ENCODE measurements at regions not wholly inside any gene's neighbourhood (a gene's known extent, or its start where the extent isn't known, plus 50 kb on each side); places are given as distances from the start of the nearest gene placed in this dataset.

DNA sequence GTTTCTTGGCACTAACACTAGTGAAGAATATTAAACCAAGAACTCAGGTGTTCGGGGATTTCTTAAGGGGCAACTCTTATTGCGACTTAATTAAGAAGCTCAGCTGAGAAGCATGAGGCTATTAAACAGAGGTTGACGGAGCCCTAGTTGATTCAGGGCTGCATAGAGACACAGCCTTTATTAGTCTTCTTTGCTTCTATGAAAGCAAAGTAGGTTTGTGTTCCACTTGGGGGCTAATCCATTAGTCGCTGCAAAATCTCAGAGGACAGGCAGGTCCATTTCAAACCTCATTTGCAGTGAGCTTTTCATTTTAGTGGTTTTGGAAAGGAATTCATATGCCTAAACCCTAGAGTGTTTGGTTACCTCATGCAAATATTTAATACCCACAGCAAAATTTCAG is 506.6 kb upstream of the SULF2 start:
- no peak for DNase-seq (ENCODE audit: extremely low spot score)
- POLR2A ChIA-PET, result no interaction called here
- CTCF ChIA-PET, result no interaction called here
- TF ChIP-seq FOXA1 (IDR thresholded peaks at IDR 0.05) (no peak), TARDBP (IDR thresholded peaks at IDR 0.05) (no peak), FOXM1 (IDR thresholded peaks at IDR 0.05; ENCODE audit: borderline replicate concordance) (no peak), ELF4 (IDR thresholded peaks at IDR 0.05) (no peak), SUZ12 (IDR thresholded peaks at IDR 0.05) (no peak), L3MBTL2 (conservative IDR thresholded peaks at IDR 0.05) (no peak), CTBP1 (IDR thresholded peaks at IDR 0.05; ENCODE audit: borderline replicate concordance) (no peak), ARNT (IDR thresholded peaks at IDR 0.05) (no peak), LEF1 (IDR thresholded peaks at IDR 0.05; ENCODE audit: borderline replicate concordance) (no peak), NFRKB (IDR thresholded peaks at IDR 0.05) (no peak), BHLHE40 (IDR thresholded peaks at IDR 0.05; ENCODE audit: borderline replicate concordance) (no peak), SP1 (IDR thresholded peaks at IDR 0.05) (no peak), ZNF384 (IDR thresholded peaks at IDR 0.05) (no peak), FOXK2 (IDR thresholded peaks at IDR 0.05) (no peak), HDGF (IDR thresholded peaks at IDR 0.05; ENCODE audit: borderline replicate concordance) (no peak)
- TF ChIP-seq, protein P1, sequence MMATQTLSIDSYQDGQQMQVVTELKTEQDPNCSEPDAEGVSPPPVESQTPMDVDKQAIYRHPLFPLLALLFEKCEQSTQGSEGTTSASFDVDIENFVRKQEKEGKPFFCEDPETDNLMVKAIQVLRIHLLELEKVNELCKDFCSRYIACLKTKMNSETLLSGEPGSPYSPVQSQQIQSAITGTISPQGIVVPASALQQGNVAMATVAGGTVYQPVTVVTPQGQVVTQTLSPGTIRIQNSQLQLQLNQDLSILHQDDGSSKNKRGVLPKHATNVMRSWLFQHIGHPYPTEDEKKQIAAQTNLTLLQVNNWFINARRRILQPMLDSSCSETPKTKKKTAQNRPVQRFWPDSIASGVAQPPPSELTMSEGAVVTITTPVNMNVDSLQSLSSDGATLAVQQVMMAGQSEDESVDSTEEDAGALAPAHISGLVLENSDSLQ (IDR thresholded peaks at IDR 0.05), result no peak

DNA sequence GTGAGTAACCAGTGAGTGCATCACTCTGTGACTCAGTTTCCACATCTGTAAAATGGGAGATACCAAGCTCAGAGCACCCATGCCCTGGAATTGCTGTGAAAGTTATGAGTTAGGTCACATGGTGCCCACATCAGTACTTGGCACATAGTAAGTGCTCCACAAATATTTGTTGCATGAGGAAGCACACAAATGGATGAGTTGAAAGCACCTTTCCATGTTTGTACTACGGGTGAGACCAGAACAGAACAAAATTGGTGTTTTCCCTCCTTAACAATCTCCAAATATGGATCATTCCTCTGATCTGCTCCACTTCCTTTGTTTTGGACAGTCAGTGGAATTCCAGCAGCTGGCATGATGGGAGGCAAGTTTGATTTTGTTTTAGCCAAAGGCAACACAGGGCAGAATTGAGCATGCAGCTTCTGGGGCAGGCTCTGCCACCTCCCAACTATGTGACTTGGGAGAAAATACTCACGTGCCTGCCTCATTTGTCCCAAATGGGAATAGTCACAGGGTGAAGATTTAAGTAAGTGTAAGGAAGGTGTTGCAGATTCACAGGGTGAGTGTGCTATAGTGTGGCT is 503.7 kb upstream of the SULF2 start:
- no peak for DNase-seq (ENCODE audit: extremely low spot score)
- POLR2A ChIA-PET, result no interaction called here
- TF ChIP-seq, protein P1 (IDR thresholded peaks at IDR 0.05), result no peak
- TF ChIP-seq CTBP1 (IDR thresholded peaks at IDR 0.05; ENCODE audit: borderline replicate concordance) (no peak), ELF4 (IDR thresholded peaks at IDR 0.05) (no peak), FOXA1 (IDR thresholded peaks at IDR 0.05) (no peak), TARDBP (IDR thresholded peaks at IDR 0.05) (no peak), L3MBTL2 (conservative IDR thresholded peaks at IDR 0.05) (no peak), HDGF (IDR thresholded peaks at IDR 0.05; ENCODE audit: borderline replicate concordance) (no peak), FOXK2 (IDR thresholded peaks at IDR 0.05) (no peak), BHLHE40 (IDR thresholded peaks at IDR 0.05; ENCODE audit: borderline replicate concordance) (no peak), FOXM1 (IDR thresholded peaks at IDR 0.05; ENCODE audit: borderline replicate concordance) (no peak), ZNF384 (IDR thresholded peaks at IDR 0.05) (no peak), NFRKB (IDR thresholded peaks at IDR 0.05) (no peak), SUZ12 (IDR thresholded peaks at IDR 0.05) (no peak), ARNT (IDR thresholded peaks at IDR 0.05) (no peak), LEF1 (IDR thresholded peaks at IDR 0.05; ENCODE audit: borderline replicate concordance) (no peak), SP1 (IDR thresholded peaks at IDR 0.05) (no peak)
- CTCF ChIA-PET, result no interaction called here

DNA sequence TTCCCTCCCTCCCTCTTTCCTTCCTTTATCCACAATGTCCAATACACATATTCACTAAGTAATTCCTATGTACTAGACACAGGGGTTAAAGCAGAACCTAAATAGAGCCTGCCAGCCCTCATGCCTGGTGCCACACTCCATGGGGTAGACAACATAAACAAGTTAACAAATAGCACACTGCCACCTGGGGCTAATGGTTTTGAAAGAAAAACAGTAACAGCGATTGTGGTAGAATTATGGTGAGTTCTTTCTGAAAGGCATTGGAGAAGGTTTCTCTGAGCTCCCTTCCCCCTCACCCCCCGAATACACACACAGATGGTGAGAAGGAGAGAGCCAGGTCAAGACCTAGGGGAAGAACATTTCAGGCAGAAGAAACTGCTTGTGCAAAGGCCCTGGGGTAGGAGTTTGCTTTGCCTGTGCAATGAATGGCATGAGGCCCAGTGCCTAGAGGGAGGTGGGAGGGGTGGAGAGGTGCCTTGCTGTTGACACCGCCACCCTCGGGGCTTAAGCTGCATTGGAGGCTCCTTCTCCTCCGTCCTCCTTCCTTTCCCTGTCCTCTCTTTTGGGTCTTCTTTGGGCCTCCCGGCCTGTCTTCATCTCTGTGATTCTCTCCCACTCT is 502.4 kb upstream of the SULF2 start:
- ChIA-PET POLR2A (no interaction called here), CTCF (interaction anchor here (0.6 kb wide), 1 partner anchor 189 kb away, joined by 4 read pairs; no protein-coding TSS in a partner anchor)
- TF ChIP-seq FOXA1 (IDR thresholded peaks at IDR 0.05) (no peak), BHLHE40 (IDR thresholded peaks at IDR 0.05; ENCODE audit: borderline replicate concordance) (no peak), FOXK2 (IDR thresholded peaks at IDR 0.05) (no peak), NFRKB (IDR thresholded peaks at IDR 0.05) (no peak), HDGF (IDR thresholded peaks at IDR 0.05; ENCODE audit: borderline replicate concordance) (no peak), FOXM1 (IDR thresholded peaks at IDR 0.05; ENCODE audit: borderline replicate concordance) (no peak), ELF4 (IDR thresholded peaks at IDR 0.05) (no peak), CTBP1 (IDR thresholded peaks at IDR 0.05; ENCODE audit: borderline replicate concordance) (no peak), TARDBP (IDR thresholded peaks at IDR 0.05) (no peak), SUZ12 (IDR thresholded peaks at IDR 0.05) (no peak), SP1 (IDR thresholded peaks at IDR 0.05) (no peak), ZNF384 (IDR thresholded peaks at IDR 0.05) (no peak), LEF1 (IDR thresholded peaks at IDR 0.05; ENCODE audit: borderline replicate concordance) (no peak)
- TF ChIP-seq, protein P1 (IDR thresholded peaks at IDR 0.05), result no peak
- DNase-seq (ENCODE audit: extremely low spot score), result no peak

DNA sequence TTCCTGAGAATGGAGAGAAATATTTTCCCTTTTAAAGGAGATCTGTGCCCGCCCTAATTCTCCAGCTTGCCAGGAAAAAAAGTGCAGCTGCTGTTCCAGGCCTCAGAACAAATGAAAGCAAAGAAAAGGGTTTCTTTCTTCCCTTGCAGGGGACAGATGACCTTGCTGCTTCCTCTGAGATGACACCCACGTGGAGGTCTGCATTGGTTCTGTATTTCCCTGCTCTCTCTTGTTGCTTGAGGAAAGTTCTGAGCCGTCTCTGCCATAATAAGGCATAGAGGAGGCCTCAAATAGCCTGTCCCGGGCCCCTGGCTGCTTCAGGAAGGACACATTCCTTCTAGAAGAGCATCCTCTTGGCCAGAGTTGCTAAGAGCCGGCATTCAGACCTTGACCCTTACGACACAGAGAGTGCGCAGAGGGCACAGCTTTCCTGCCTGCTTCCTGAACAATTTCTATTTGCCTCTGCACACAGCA is 501.8 kb upstream of the SULF2 start:
- no peak for TF ChIP-seq BHLHE40 (IDR thresholded peaks at IDR 0.05; ENCODE audit: borderline replicate concordance)
- TF ChIP-seq ZNF384 (IDR thresholded peaks at IDR 0.05), result no peak
- no peak for TF ChIP-seq SUZ12 (IDR thresholded peaks at IDR 0.05)
- TF ChIP-seq L3MBTL2 (conservative IDR thresholded peaks at IDR 0.05), result no peak
- no peak for TF ChIP-seq LEF1 (IDR thresholded peaks at IDR 0.05; ENCODE audit: borderline replicate concordance)
- TF ChIP-seq, protein P1 (IDR thresholded peaks at IDR 0.05), result no peak
- no peak for TF ChIP-seq CTBP1 (IDR thresholded peaks at IDR 0.05; ENCODE audit: borderline replicate concordance)
- no peak for TF ChIP-seq FOXM1 (IDR thresholded peaks at IDR 0.05; ENCODE audit: borderline replicate concordance)
- POLR2A ChIA-PET, result no interaction called here
- no peak for DNase-seq (ENCODE audit: extremely low spot score)
- CTCF ChIA-PET, result interaction anchor here (0.6 kb wide), 1 partner anchor 188 kb away, joined by 4 read pairs; no protein-coding TSS in a partner anchor

DNA sequence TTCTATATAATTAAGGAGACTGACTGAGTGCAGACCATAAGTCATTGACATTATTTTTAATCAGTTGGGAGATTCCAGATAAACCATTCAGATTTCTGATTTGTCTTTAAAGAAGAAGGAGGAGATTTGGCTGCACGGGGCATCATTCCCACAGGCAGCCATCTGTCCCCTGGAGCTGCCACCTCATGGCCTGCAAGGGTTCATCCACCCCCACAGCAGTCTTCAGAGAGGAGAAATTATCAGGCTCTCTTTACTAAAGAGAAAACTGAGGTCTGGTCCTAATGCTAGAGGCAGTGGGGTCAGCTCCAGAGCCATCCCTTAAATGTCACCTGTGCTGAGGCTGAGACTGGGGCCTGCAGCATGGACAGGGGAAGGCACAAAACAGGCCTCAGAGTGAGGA is 501.3 kb upstream of the SULF2 start:
- TF ChIP-seq FOXA1 (IDR thresholded peaks at IDR 0.05), result no peak
- no peak for TF ChIP-seq ZNF384 (IDR thresholded peaks at IDR 0.05)
- TF ChIP-seq ELF4 (IDR thresholded peaks at IDR 0.05), result no peak
- no peak for TF ChIP-seq L3MBTL2 (conservative IDR thresholded peaks at IDR 0.05)
- no peak for TF ChIP-seq HDGF (IDR thresholded peaks at IDR 0.05; ENCODE audit: borderline replicate concordance)
- TF ChIP-seq FOXK2 (IDR thresholded peaks at IDR 0.05), result no peak
- no peak for TF ChIP-seq CTBP1 (IDR thresholded peaks at IDR 0.05; ENCODE audit: borderline replicate concordance)
- TF ChIP-seq, protein P1 (IDR thresholded peaks at IDR 0.05), result no peak
- no peak for TF ChIP-seq BHLHE40 (IDR thresholded peaks at IDR 0.05; ENCODE audit: borderline replicate concordance)
- no peak for TF ChIP-seq LEF1 (IDR thresholded peaks at IDR 0.05; ENCODE audit: borderline replicate concordance)
- TF ChIP-seq ARNT (IDR thresholded peaks at IDR 0.05), result no peak
- no peak for TF ChIP-seq TARDBP (IDR thresholded peaks at IDR 0.05)
- no peak for TF ChIP-seq SP1 (IDR thresholded peaks at IDR 0.05)
- TF ChIP-seq NFRKB (IDR thresholded peaks at IDR 0.05), result no peak
- TF ChIP-seq SUZ12 (IDR thresholded peaks at IDR 0.05), result no peak
- POLR2A ChIA-PET, result no interaction called here
- CTCF ChIA-PET, result no interaction called here
- DNase-seq (ENCODE audit: extremely low spot score), result no peak

Data from HEK293T (cell line).